ENCODE measurements at regions not wholly inside any gene's neighbourhood (a gene's known extent, or its start where the extent isn't known, plus 50 kb on each side); places are given as distances from the start of the nearest gene placed in this dataset.
A peak's percentile ranks its signal among the peaks of the same experiment; 100 is the strongest.

DNA sequence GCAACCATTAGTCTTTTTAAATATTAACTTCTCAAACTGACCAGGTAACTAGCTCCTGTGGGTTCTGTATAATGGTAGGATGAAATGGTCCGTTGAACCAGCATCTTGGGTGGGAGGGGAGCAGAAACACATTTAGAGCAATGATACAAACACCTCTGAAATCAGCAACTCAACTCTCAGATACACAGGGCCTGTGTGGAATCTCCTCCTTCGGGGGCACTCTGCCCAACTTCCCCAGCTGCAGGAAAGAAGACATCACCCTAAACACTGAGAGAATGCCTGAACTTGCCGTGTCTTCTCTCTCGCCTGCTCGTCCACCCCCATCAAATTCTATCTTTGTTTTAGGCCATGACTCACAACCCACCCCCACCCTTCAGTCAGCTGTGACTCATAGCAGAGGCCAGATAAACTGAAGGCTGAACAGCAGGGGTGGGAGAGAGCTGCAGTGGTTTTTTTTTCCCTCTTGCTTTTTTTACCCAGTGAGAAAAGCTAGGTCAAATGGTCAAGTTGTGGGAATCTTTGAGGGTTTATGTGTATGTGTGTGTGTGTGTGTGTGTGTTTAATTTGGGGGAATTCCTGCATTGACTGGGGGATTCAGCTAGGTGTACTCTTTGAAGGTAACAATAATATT, 593.4 kb upstream of the JAG1 start:
- DNase-seq (ENCODE audit: extremely low read depth in 1 of 11, low read depth in 9 of 11, low spot score in 4 of 11): peak in 8 of 11 donors; percentile 22 to 47 (median 34)

DNA sequence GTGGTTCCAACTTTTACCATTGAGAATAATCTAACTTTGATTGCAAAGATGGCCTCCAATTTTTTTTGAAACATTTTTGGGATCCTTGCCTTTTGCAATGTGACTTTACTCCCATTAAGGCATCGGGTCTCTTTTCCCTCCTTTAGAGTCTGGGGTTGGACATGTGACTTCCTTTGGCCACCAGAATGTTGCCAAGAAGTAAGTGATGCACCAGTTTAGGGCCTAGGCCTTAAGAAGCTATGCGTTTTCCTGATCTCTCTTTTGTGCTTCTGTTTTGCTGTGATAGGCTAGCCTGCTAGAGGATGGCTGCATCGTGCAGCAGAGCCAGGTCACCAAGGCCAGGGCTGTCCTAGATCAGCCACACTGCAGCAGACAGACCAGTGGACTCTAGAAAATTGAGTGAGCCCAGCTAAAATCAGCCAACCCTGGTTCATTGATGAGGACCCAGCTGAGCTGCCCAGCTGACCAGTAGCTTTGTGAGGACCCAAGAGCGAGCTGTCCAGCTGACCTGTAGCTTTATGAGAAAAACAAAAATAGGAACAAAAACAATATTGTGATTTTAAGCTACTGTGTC, 594.0 kb upstream of the JAG1 start:
- no peak for DNase-seq (ENCODE audit: extremely low read depth in 1 of 11, low read depth in 9 of 11, low spot score in 4 of 11)

DNA sequence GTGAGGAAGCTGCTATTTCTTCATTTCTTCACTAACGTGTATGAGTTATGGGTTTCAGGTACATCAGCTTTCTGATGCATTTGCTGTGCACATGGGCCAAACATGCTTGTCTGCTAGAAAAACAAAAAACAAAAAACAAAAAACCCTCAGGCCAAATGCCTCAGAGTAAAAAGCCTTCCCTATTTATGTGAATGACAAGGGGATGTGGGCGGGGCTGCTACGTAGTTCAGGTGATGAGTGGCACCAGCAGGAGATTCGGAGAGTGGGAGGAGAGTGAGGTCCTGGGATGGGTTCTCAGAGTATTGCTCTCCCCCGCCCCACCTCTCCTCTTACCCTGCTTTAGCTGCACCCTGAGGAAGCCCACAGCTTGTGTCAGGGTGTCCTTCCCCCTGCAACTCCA, 596.8 kb upstream of the JAG1 start:
- no peak for DNase-seq (ENCODE audit: extremely low read depth in 1 of 11, low read depth in 9 of 11, low spot score in 4 of 11)

DNA sequence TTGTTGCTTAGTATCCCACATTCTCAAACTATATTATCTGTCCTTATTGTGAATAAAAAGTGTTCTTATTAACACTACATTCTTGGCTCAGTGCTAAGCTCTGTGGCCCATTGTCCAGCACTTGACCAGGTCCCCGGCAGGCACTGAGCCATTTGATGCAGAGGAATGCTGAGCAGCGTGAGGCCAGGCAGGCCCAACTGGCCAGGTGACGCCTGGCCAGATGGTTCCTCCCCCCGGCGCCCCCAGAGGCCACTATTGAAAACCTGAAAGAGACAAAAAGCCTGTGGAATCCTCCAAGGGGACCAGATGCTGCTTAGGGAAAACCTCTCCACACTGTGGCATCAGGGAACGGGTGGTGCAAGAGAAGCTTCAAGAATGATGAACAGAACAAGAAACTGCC, 597.5 kb upstream of the JAG1 start:
- no peak for DNase-seq (ENCODE audit: extremely low read depth in 1 of 11, low read depth in 9 of 11, low spot score in 4 of 11)

DNA sequence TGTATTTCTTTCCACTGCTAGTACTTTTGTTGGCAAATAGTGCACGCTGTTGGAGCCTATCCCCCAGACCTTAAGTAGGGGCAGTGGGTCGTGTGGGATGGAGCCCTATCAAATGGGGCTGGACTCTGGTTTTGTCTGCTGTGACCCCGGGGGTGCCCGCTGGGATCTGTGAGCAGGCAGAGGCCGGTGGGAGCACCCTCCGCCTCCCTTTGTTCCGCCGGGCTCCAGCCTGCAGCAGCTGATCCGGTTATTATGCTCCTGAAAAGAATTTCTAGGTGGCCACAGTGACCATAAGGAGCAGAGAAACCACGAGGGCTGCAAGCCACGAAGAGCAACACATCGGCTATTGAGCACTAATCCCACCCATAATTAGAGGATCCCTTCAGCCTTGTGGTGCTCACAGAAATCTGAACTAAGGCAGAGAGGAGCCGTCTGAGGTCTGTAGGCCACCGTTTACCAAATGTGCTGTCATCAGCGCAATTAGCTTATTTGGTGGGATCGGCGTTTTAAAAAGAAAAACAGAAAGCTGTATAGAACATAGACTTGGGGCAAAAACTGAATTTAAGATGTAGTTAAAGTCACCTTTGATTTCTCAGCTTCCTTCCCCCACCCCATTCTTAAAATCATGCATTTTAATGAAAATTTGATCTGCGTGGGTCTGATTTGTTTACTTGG, 598.3 kb upstream of the JAG1 start:
- no peak for DNase-seq (ENCODE audit: extremely low read depth in 1 of 11, low read depth in 9 of 11, low spot score in 4 of 11)

DNA sequence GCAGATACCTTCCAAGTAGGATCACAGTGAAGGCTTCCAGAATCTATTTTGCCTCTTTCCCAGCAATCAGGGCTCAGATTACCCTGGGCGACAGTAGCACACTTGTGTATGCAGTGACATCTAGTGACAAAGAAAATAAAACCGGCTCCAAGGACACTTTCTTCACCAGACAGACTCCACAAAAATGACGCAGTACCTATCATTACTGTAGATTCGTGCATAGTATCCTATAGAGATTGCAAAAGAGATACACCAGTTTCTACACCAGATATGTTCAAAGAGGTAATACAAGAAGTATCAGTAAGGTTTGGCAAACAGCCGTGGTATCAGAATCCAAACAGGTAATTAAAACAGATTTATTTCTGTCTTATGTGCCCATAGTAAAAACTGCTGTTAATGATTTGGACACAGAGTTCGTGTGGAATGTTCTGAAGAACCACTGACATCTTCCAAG, 600.4 kb upstream of the JAG1 start:
- DNase-seq (ENCODE audit: extremely low read depth in 1 of 11, low read depth in 9 of 11, low spot score in 4 of 11): peak; percentile 38 to 66 (median 55)

DNA sequence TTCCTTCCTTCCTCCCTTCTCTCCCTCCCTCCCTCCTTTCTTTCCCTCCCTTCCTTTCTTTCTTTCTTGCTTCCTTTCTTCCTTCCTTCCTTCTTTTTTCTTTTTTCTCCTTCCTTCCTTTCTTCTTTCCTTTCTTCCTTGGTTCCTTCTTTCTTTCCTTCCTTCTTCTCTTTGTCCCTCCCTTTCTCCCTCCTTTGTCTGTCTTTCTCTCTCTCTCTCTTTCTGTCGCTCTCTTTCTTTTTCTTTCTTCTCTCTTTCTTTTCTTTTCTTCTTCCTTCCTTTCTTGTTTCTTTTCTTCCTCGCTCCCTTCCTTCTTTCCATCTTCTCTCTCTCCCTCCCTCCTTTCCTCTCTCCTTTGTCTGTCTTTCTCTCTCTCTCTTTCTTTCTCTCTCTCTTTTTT, 601.9 kb upstream of the JAG1 start:
- no peak for DNase-seq (ENCODE audit: extremely low read depth in 1 of 11, low read depth in 9 of 11, low spot score in 4 of 11)

DNA sequence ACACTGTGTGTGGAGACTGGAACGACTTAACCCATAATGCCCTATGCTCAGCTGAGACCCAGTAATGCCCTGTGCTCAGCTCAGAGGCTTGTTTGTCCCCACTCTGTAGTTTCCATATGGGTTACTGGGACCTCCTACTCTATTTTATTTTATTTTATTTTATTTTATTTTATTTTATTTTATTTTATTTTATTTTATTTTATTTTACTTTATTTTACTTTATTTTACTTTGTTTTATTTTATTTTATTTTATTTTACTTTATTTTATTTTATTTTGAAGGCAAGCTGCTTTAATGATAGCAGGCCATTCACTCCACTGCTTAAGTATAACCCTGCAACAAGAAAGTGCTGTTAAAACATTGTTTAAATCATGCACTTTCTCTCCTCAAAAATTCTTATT, 603.4 kb upstream of the JAG1 start:
- no peak for DNase-seq (ENCODE audit: extremely low read depth in 1 of 11, low read depth in 9 of 11, low spot score in 4 of 11)

DNA sequence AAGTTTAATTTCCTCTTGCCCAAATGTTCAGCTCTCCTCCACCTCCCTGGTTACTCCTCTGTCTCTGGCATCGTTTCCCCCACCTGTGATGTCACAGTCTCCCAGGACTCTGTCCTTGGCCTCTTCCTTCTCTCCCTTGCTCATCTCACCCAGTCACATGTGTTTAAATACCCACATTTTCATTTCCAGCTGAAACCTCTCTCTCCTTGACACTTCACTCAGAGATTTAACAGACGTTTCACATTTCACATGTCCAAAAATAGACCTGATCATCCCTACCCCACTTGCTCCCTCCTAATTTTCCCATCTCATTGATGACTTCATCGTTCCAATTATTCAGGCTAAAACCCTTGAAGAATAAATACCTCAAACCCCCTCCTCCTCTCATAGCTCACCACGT, 604.1 kb upstream of the JAG1 start:
- no peak for DNase-seq (ENCODE audit: extremely low read depth in 1 of 11, low read depth in 9 of 11, low spot score in 4 of 11)

DNA sequence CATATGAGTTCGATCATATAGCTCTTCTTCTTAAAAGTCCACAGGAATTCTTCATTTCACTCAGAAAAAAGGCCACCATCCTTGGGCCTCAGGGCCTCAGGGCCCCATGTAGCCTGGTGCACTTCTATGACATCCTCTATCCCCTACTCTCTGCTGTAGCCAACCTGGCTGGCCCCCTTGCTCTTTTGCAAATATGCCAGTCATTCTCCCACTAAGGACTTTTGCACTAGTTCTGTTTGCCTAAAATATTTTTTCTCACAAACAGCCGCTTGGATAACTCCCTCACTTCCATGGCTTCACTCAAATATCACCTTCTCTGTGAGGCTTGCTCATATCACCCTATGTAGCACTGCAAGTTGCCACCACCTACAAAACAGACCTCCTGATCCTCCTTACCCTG, 604.7 kb upstream of the JAG1 start:
- DNase-seq (ENCODE audit: extremely low read depth in 1 of 11, low read depth in 9 of 11, low spot score in 4 of 11): no peak

DNA sequence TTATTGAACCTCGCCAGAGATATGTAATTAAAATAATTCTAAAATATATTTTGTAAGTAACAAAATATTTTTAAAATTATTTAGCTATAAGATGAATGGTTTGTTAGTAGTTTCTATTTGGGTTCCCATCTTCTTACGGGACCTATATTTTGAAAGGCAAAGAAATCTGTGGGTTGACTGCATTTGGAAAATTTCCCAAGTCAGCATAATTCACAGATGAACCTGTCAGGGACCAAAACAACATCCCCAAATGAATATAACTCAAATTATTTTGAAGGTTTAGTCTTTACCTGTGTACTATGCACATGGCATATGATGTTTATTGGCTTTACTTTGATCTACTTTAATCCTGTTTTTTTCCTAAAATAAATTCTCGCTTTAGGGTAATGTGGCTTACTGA, 607.4 kb upstream of the JAG1 start:
- DNase-seq (ENCODE audit: extremely low read depth in 1 of 11, low read depth in 9 of 11, low spot score in 4 of 11): no peak

DNA sequence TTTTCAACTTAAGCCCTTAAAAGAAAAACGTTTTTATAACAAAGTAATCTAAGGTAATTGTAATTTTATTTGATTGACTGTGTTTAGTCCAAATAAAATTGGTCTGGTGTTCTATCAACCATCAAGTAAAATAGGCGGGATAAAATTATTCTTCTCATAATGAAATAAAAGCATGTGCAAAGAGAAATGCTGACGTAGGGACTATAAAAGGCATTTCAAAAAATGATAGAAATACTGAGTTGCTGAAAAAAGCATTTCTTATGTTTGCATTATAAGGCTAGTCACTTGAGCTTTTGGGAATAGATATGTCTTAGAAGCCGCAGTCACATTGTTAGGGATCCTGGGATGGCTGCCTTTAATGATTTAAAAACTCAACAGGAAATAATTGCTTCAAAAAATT, 608.0 kb upstream of the JAG1 start:
- DNase-seq (ENCODE audit: extremely low read depth in 1 of 11, low read depth in 9 of 11, low spot score in 4 of 11): no peak

DNA sequence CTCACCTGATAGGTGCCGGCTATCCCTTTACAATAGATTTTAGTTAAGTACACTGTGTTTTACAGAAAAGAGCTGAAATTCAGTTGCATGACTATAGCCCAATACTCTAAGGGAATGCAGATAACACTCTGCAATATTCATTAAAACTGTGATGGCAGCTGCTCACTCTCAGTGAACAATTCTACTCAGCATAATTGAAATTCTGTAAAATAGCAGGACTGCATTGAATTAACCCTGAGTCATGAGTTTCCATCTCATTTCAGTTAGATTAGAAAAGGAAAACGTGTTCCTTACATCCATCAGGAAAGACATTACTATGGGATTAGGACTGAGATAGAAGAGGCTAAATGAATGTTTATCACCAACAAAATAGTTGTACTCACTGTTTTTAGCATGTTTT, 613.3 kb upstream of the JAG1 start:
- DNase-seq (ENCODE audit: extremely low read depth in 1 of 11, low read depth in 9 of 11, low spot score in 4 of 11): no peak

DNA sequence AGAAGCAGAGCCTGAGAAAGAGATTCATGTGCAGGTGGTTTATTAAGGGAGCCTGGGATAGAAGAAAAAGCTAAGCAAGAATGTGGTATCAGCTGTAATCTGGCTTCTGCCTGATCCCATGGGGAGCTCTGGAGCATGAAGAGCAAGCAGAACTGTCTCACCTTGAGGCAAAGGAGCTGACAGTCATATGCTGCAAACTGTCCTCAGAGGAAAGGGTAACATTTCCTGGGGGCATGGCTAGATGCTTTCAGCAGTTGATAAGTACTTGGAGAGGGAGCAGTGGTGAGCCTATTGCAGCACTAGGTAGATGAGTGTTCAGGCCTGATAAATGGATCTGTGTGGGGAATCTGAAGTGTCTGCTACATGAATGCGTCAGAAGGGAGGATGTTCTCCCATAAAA, 621.5 kb upstream of the BTBD3 start:
- no peak for DNase-seq (ENCODE audit: extremely low read depth in 1 of 11, low read depth in 9 of 11, low spot score in 4 of 11)

DNA sequence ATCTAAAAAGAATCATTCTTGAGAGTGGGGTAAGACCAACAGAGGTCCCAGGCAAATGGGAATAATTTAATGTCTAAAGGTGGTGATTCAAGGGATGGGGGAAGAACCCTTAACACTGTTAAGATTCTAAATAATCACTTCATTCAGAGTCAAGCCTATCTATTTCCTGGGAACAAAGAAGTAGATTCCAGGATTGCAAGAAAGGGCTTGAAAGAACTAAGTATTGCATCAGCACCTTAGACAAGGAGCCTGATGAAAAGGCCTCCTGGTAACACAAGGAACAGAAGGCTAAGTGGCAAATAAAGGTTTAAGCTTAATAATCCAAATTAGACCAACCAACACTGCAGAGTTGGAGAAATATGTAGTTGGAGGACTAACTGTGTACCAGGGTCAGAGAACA, 620.7 kb upstream of the BTBD3 start:
- DNase-seq (ENCODE audit: extremely low read depth in 1 of 11, low read depth in 9 of 11, low spot score in 4 of 11): no peak

DNA sequence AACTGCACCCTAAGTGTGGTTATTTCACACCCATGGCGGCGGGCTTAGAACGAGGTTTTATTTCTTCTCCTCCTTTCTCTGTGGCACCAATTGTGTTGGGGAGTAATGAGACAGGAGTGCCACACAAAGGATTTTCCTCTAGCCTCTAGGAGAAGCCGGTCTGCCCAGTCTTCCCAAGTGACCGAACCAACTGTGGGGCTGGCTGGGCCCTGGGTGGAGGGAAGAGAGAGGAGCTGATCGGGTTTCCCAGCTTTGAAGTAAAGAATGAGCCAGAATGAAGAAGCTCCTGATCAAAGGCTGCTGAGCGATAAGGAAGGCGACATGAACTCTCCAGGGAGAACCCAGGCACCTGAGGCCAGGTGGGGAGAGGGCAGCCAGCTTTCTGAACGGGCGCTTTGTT, 616.0 kb upstream of the BTBD3 start:
- DNase-seq (ENCODE audit: extremely low read depth in 1 of 11, low read depth in 9 of 11, low spot score in 4 of 11): no peak

DNA sequence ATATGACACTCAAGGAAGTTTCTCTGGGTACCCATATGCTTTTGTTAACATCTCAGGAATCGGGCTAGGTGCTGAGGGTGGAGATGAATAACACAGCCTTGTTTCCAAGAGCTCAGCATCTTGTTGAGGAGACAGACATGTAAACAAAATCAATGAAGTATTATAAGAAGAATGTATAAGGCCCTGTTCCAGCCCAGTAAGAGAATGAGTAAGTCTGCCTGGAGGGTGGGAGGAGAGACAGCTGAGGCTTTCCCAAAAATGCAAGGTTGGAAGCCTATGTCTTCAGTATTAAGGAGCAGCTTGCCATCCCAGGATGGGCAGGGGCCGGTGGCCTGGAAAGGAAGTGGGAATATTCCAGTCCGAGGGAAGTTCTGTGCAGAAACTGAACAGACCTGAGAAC, 615.3 kb upstream of the BTBD3 start:
- DNase-seq (ENCODE audit: extremely low read depth in 1 of 11, low read depth in 9 of 11, low spot score in 4 of 11): no peak

DNA sequence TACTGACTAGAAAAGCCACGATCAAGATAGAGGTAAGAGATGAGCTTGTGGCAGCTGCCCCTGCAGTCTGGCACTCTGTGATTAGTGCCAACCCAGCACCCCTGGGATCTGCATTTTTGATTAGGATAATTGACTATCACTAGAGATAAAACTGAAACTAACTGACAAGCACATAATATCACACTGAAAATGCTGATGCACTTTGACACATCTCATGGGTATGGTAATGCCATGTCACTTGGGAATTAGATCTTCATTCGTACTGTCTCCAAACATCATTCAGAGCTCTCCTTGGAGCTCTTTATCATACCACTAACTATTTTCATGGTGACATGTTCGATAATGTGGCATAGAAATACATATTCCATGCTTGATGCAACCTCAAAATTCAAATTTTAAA, 612.9 kb upstream of the BTBD3 start:
- DNase-seq (ENCODE audit: extremely low read depth in 1 of 11, low read depth in 9 of 11, low spot score in 4 of 11): no peak

DNA sequence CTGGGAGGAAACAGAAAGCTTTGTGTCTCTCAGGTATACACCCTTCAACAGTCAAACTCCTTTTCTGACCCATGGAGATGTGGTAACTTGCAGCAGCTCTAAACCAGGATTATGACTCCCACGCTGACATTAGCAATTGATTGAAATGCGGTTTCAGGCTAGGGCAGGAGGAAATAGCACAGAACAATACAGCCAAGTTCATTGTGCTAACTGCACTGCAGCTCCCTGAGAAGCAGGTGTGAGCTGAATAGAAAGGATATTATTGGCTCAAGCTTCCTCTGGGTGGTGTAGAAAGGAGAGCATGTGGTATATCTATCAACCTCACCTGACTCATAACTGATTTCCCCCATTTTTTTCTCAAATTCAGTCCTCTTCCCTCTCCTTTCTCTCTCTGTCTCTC, 612.3 kb upstream of the BTBD3 start:
- no peak for DNase-seq (ENCODE audit: extremely low read depth in 1 of 11, low read depth in 9 of 11, low spot score in 4 of 11)

DNA sequence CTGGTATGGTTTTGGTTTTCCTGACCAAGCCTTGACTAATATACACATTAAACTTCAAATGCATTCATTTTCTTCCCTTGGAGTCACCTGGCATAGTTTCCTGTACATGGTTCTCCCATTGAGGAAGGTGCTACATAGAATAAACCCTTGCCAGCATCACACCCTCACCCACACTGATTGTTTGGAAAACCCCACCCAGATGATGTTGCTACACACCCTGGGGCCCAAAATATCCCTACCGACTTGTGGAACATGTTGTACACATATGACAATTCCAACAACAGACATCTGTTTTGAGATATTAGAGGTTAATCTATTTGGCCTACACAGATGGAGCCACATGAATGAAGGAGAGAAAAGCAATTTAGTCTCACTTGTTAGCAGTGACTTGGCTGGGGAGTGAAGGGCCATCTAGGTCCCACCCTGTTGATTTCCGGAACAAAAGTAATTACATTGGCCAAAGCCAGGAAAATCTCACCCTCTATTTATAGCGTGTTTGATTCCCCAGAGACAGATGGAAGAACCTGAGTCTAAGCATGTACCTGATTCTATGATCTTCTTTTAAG, 606.0 kb upstream of the BTBD3 start:
- DNase-seq (ENCODE audit: extremely low read depth in 1 of 11, low read depth in 9 of 11, low spot score in 4 of 11): no peak

DNA sequence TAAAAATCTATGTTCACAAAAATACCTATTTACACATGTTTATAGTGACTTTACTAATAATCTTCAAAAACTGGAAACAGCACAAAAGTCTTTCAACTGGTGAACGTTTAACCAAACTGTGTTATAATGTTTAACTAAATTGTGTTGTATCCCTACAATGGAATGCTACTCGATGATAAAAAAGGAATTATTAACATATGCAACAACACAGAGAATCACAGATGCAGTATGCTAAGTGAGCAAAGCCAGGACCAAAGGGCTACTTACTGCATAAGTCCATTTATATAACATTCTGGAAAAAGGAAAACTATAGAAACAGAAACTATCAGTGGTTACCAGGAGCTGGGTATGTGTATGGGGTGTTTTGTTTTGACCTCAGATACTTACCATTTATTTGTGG, 602.2 kb upstream of the BTBD3 start:
- DNase-seq (ENCODE audit: extremely low read depth in 1 of 11, low read depth in 9 of 11, low spot score in 4 of 11): peak in 1 of 11 donors; percentile 7

All from renal cortex interstitium (tissue), 11 donors.